Testis (tissue), 2 donors: ENCODE measurements at regions not wholly inside any gene's neighbourhood (a gene's known extent, or its start where the extent isn't known, plus 50 kb on each side); places are given as distances from the start of the nearest gene placed in this dataset.

Experiments used
- DNase-seq: peaks from one replicate; pipeline ENCODE4 v3.0.0-alpha.2; 2019
- H3K27ac ChIP-seq, 2 donors: fragments of 200-600 bp; sonication (generic); one replicate each; pipeline ENCODE4 v1.5.1; 2019
- H3K27me3 ChIP-seq: fragments of 200-600 bp; sonication (generic); one replicate; pipeline ENCODE4 v1.5.1; 2019
- H3K36me3 ChIP-seq: fragments of 200-600 bp; sonication (generic); one replicate; pipeline ENCODE4 v1.5.1; 2017; ENCODE audit warnings: low read depth; ENCODE audit errors: missing control alignments
- H3K4me1 ChIP-seq: fragments of 200-600 bp; sonication (generic); one replicate; pipeline ENCODE4 v1.5.1; 2019
- H3K4me3 ChIP-seq, 2 donors: fragments of 200-600 bp; sonication (generic); one replicate each; pipeline ENCODE4 v1.5.1; 2017 to 2019
- H3K9me3 ChIP-seq: fragments of 200-600 bp; sonication (generic); one replicate; pipeline ENCODE4 v1.5.1; 2017
- CTCF ChIP-seq, 3 experiments: fragments of 450-650 bp in 2 of 3; fragments of 200-600 bp in 1 of 3; sonication (generic) in 1 of 3; IDR thresholded peaks; one replicate each; pipeline ENCODE4 v1.5.1; 2016 to 2019; ENCODE audit warnings: antibody characterized with exemption in 3 of 3, mild to moderate bottlenecking in 2 of 3, moderate library complexity in 1 of 3
- POLR2A ChIP-seq: fragments of 450-650 bp; IDR thresholded peaks from one replicate; pipeline ENCODE4 v1.6.1; 2017; ENCODE audit warnings: antibody characterized with exemption, mild to moderate bottlenecking, moderate library complexity
- WGBS, 2 donors: methylation state at CpG; one replicate each; pipeline ENCODE4 v1.1.5; 2018; 5-methylcytosine and 5-hydroxymethylcytosine counted together
- intact Hi-C: fragments of 100-400 bp; cut with DNase I; formaldehyde crosslinking; loops from one replicate; pipeline ENCODE4 v1.15.1; 2023; ENCODE audit warnings: low total_unique reads

GRCh38 chr13:38537051-38537450 is 149.8 kb upstream of the FREM2 start:
- WGBS, 2 donors = 47 to 50% methylated on average over 3 of the region's 3 CpGs
- no peak for TF ChIP-seq POLR2A
- no peak for TF ChIP-seq CTCF (IDR thresholded peaks at IDR 0.05)
- Histone ChIP-seq H3K36me3 (no peaks in the 10 kb centered on the region), H3K4me3 (no peak overlapping the region), H3K9me3 (no peaks in the 10 kb centered on the region), H3K27ac (no peak overlapping the region), H3K27me3 (no peaks in the 10 kb centered on the region), H3K4me1 (no peaks in the 10 kb centered on the region)
- intact Hi-C loops = no loop called here
- DNase-seq = no peak

GRCh38 chr13:38538422-38538821 is 148.5 kb upstream of the FREM2 start:
- intact Hi-C loops = no loop called here
- Histone ChIP-seq H3K27ac (no peak overlapping the region), H3K27me3 (no peaks in the 10 kb centered on the region), H3K4me3 (no peak overlapping the region), H3K4me1 (no peaks in the 10 kb centered on the region), H3K9me3 (no peaks in the 10 kb centered on the region), H3K36me3 (no peaks in the 10 kb centered on the region)
- TF ChIP-seq POLR2A = no peak
- TF ChIP-seq CTCF (IDR thresholded peaks at IDR 0.05) = no peak
- no peak for DNase-seq
- 71 to 76% methylated on average over 4 of the region's 4 CpGs for WGBS, 2 donors

GRCh38 chr13:38539632-38540031 is 147.2 kb upstream of the FREM2 start:
- WGBS, 2 donors = 90 to 97% methylated on average over 2 of the region's 2 CpGs

GRCh38 chr13:38542601-38543000 is 144.3 kb upstream of the FREM2 start:
- Histone ChIP-seq H3K4me1 (no peaks in the 10 kb centered on the region), H3K27ac (no peak overlapping the region), H3K36me3 (no peaks in the 10 kb centered on the region), H3K27me3 (no peaks in the 10 kb centered on the region), H3K4me3 (no peak overlapping the region), H3K9me3 (no peaks in the 10 kb centered on the region)
- no peak for TF ChIP-seq CTCF (IDR thresholded peaks at IDR 0.05)
- TF ChIP-seq POLR2A = no peak
- whole genome bisulfite sequencing, 2 donors = 61 to 67% methylated on average over 3 of the region's 3 CpGs
- DNase-seq = no peak
- intact Hi-C loops = no loop called here

More at GRCh38 chr13:38539632-38540031, 147.2 kb upstream of the FREM2 start:
- Histone ChIP-seq H3K4me3 (no peak overlapping the region), H3K36me3 (no peaks in the 10 kb centered on the region), H3K9me3 (no peaks in the 10 kb centered on the region), H3K4me1 (no peaks in the 10 kb centered on the region), H3K27me3 (no peaks in the 10 kb centered on the region), H3K27ac (no peak overlapping the region)
- intact Hi-C loops = no loop called here
- DNase-seq = no peak
- TF ChIP-seq POLR2A (no peak), CTCF (IDR thresholded peaks at IDR 0.05) (no peak)

- intact Hi-C loops = no loop called here
- no peaks in the 10 kb centered on the region for H3K36me3 ChIP-seq
- no peak overlapping the region for H3K4me3 ChIP-seq
- no peaks in the 10 kb centered on the region for H3K4me1 ChIP-seq
- 83 to 87% methylated on average over 4 of the region's 4 CpGs for WGBS, 2 donors
- no peak for DNase-seq
- no peaks in the 10 kb centered on the region for H3K27me3 ChIP-seq
- no peak for TF ChIP-seq POLR2A
- no peak for TF ChIP-seq CTCF (IDR thresholded peaks at IDR 0.05)
- no peaks in the 10 kb centered on the region for H3K9me3 ChIP-seq
- H3K27ac ChIP-seq = no peak overlapping the region
Observed at GRCh38 chr13:38543561-38543960, 143.3 kb upstream of the FREM2 start.
